GM19025 (cell line): ENCODE measurements at regions not wholly inside any gene's neighbourhood (a gene's known extent, or its start where the extent isn't known, plus 50 kb on each side); places are given as distances from the start of the nearest gene placed in this dataset.

ENCODE experiments used
- ATAC-seq: cut with Tn5 transposase; IDR thresholded peaks from one replicate; pipeline ENCODE4 v1.9.1; 2021; ENCODE audit warnings: mild to moderate bottlenecking, low read depth, moderate library complexity; ENCODE audit not compliant: unreplicated experiment

DNA sequence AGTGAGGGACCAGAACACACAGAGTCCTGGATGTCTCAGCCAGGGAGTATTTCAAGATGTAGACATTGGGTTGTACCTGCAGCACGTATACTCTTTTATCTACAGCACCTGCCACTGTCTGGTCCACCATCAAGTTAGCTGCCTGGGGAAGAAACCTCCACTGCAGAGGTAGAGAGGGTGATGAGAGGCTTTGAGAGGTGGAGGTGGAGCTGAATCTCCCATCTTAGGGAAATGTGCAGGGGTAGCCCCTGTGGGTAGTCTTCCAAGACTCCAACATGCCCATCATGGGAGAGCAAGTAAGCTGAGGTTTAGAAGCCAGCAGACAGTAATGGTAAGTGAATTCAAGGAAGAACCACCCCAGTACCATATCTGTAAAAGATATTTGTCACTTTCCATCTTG lies 93.3 kb upstream of the CELF4 start:
- no peak for ATAC-seq

DNA sequence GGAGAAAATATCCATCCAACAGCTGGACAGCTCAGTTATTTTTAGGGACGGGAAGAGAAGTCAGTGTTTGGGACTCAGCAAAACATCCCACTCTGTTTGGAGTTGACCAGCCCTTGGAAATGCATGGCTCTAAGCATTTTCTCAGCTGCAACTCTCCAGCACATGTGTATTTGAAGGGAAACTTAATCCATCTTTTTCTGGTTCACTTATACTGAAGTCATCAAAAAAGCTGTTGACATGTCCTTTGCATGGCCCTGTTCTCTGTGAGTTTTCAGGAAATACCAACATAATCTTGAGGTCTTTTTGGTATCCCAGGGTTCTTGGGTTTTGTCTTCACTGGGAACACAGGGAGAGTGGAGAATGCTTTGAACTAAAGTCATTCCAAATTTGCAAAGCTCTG lies 91.9 kb upstream of the CELF4 start:
- no peak for ATAC-seq

- ATAC-seq = no peak
Observed at GRCh38 chr18:37654731-37655369, 89.3 kb upstream of the CELF4 start.

DNA sequence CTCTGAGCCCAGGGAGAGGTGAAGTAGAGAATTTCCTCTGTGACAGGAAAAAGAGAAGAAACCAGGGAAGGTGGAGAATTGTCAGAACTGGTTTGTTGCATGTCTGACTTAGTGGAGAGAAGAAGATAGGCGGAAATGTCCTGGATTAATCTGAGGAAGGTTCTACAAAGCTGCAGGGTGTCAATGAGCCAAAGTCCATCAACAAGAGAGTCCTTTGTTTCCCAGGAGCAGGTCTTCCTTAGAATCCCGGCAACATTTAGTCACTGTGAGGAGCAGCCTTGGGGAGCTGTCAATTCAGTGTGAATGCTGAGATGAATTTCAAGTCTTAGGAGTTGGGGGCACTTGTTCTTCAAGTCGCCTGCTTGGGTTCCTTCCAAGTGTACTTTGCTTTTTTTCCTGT lies 88.4 kb upstream of the CELF4 start:
- ATAC-seq = no peak

DNA sequence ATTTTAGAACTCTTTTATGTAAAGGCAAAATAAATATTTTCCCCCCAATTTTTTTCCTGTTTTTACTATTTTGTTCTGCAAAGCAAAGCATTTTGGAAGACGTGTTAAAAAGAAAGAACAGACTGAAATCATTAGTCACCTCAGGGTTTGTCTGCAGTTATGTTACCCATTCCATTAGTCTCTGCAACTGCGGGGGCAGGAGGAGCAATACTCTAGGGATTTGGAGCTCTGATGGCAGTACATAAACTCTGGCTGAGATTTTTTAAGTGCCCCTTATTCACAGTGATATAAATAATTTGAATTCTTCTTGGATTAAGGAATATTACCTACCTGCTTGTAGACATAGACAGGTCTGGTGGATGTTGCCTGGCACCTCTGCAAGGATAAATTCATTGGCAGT lies 88.0 kb upstream of the CELF4 start:
- ATAC-seq = no peak

GRCh38 chr18:37649930-37650329 lies 84.3 kb upstream of the CELF4 start:
- no peak for ATAC-seq

GRCh38 chr18:37649416-37649815 lies 83.8 kb upstream of the CELF4 start:
- ATAC-seq = no peak

DNA sequence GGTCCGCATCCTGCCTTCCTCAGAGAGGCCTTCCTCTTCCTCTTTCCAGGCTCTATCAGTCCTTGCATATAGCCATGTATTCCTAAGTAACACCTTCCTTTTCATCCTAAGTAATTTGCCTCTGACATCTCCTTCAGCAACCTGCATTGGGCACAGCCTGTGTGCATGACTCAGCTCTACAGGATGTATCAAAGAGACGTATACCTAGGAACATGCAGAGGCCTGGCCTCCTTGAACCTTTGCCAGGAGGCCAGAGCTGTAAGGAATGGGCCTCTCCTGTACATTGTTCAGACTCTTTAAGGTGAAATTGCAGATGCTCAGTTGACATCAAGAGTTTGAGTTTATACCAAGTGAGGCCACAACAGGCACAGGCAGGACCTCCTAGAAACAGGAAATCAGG lies 76.0 kb upstream of the CELF4 start:
- ATAC-seq = no peak

DNA sequence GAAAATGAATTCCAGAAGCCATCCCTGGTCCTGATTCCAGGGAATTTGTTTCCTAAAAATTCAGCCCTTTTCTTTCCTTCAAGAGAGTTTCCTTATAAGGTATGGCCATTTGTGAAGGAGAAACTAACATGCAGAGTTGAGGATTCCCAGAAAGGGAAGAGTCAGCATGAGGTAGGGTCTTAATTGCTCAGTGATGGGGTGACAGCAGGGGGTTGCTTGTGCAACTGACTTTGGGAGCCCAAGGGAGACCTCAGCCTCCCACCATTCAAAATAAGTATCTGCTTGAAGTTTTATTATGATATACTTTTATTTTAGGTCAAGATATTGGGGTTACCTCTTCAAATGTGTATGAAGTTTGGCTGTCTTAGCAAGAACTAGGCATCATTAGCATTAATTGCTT lies 74.9 kb upstream of the CELF4 start:
- ATAC-seq = no peak

DNA sequence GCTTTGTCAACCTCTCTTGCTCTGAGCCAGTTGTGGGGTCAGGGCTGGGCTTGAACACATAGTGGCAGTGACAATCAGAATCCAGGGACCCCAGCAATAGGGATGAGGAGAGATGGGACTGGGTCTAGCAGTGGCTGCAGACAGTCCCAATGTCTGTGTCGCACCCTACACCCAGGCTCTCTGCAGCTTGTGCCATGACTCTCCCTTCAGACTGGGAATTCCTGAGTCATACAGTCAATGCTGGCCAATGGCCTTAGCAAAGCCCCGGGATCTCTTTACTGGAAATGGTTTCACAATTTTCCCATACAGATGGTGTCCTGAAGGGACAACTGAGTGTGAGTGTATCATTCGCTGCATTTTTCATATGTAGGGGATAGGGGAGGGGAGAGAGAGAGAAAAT lies 74.2 kb upstream of the CELF4 start:
- no peak for ATAC-seq

GRCh38 chr18:37637478-37637850 lies 71.9 kb upstream of the CELF4 start:
- no peak for ATAC-seq

DNA sequence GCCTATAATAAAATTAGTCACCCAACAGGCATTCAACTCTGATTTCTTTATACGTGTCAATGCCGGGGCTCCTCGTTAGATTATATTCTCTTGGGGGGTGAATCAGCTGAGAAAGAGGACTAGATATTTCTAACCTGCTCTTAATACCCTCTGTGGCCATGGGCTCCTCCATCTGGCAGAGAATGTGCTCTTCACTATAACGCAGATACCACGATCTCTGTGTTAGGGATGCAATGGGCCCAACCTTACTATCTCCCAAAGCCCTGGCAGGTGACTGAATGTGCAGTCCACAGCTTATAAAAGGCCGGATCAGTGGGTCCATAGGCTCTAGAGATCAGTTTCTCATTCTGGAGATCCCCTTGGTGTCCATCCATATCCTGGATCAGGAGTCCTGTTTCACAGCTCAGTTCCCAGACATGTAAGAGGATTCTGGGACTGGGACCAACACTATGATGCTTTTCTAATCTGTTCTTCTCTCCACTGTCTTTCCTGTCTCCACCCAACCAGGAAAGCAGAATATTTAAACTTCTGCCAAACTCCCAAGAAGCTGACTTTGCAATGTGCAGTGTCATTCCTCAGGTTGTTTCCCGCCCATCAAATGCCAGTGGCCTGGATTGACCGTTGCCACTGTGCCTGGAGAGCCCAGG lies 71.4 kb upstream of the CELF4 start:
- no peak for ATAC-seq

- ATAC-seq = no peak
Observed at GRCh38 chr18:37634516-37634915, 68.9 kb upstream of the CELF4 start.

DNA sequence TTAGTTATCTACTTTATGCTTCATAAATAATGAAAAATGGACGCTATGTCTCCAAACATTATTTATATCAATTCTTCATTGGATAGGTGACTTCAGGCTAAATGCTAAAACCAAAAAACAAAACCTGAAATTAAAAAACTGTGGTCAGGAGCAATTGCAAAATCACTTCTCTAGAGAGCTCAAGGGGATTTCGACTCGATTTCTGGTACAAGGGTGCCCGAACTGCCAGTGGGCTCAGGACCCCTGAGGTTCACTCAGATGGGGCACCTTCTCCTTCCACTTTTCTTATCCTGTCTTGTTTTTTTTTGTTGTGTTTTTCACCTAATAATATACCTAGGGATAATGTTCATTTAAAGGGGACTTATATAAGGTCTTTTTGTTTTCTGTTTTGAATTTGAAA lies 65.8 kb upstream of the CELF4 start:
- ATAC-seq = no peak

- no peak for ATAC-seq
Observed at GRCh38 chr18:37630334-37630733, 64.7 kb upstream of the CELF4 start.

- no peak for ATAC-seq
Observed at GRCh38 chr18:37628470-37629220, 63.0 kb upstream of the CELF4 start.

DNA sequence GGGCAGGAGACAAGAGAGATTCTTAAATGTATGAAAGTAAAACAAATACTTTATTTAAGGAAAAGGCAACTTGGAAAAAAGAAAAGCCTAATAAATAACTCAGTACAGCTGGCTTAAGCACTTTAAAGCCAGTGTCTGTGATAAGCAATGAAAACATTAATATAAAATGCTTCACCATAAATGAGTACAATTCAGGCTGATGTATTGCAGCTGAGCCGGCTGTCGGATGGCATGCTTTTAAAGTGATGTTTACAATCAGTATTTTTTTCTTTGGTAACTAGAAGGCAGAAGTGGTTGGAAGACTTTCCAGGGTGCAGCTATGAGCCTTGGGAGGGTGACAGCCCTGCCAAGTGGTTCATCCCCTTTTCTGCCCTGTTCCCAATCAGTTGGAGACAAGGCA lies 58.7 kb upstream of the CELF4 start:
- no peak for ATAC-seq

- ATAC-seq = no peak
Observed at GRCh38 chr18:37619964-37620363, 54.4 kb upstream of the CELF4 start.

DNA sequence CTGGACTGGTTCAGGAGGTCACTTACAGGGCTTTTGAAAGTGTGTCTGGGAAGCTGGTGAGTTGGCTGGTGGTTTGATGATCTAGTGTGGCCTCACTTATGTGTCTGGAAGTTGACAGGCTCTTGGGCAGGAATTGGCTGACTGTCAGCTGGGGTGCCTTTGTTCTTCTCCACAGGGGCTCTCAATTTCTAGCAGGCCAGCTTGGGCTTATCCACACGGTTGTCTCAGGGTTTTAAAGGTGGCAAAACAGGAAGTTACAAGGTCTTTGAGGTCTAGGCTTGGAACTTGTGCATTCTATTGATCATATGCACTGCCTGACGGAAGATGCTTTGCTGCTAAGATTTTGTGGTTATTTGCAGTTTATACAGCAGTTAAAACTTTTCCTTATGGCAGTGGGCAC lies 52.0 kb upstream of the CELF4 start:
- ATAC-seq = no peak
